GM12878 (cell line): ENCODE measurements at regions not wholly inside any gene's neighbourhood (a gene's known extent, or its start where the extent isn't known, plus 50 kb on each side); places are given as distances from the start of the nearest gene placed in this dataset.

Source experiments
- ATAC-seq: fragments of 200-7000 bp; cut with Tn5 transposase; 3 replicates; pipeline ENCODE4 v1.9.1; 2020; ENCODE audit warnings: mild to moderate bottlenecking, moderate library complexity
- BruUV-seq: library from RNA; stranded (reverse); fragments of 400-500 nt; replicated peaks from 2 replicates; lab custom pipeline; 2021; lab: Mats Ljungman, UMichigan
- CTCF ChIA-PET: fragments of 300-600 bp; sonication (Branson Sonifier 250); formaldehyde crosslinking; extraction: SDS; loops from one replicate; lab custom pipeline; 2021; ENCODE audit warnings: inconsistent platforms; lab: Yijun Ruan, JAX
- POLR2A ChIA-PET: fragments of 350-600 bp; formaldehyde crosslinking; extraction: SDS; loops from one replicate; lab custom pipeline; 2021; ENCODE audit warnings: inconsistent platforms; lab: Charles Lee
- RAD21 ChIA-PET: fragments of 300-600 bp; sonication (Branson Sonifier 250); formaldehyde crosslinking; loops from one replicate; lab custom pipeline; 2023; ENCODE audit warnings: antibody characterized with exemption; ENCODE audit not compliant: unreplicated experiment; lab: Charles Lee
- SMC1A ChIA-PET: fragments of 300-600 bp; sonication (Branson Sonifier 250); formaldehyde crosslinking; loops from one replicate; lab custom pipeline; 2023; ENCODE audit not compliant: unreplicated experiment, uncharacterized antibody; lab: Charles Lee
- DNase-seq: peaks from one replicate; pipeline ENCODE4 v3.0.0-alpha.2; 2011; ENCODE audit warnings: low read depth, low spot score
- FAIRE-seq: peaks from 3 replicates; lab custom pipeline; 2011; peaks lifted over from hg19 to GRCh38; lab: Jason Lieb, UNC
- H2AFZ ChIP-seq: 2 replicates; pipeline ENCODE4 v1.6.0; 2011; ENCODE audit warnings: low read depth, low read length, control low read depth; ENCODE audit not compliant: control insufficient read depth
- H3K27ac ChIP-seq: 2 replicates; pipeline ENCODE4 v1.5.1; 2011; ENCODE audit warnings: control low read depth; ENCODE audit not compliant: control insufficient read depth, insufficient read depth
- H3K27me3 ChIP-seq, 2 experiments: replicated peaks in 1 of 2; 2 replicates each; pipeline versions ENCODE4 v1.6.0 to v1.6.1; 2011; ENCODE audit warnings: low read length in 1 of 2; ENCODE audit not compliant: control insufficient read depth in 2 of 2, insufficient read depth in 2 of 2
- H3K36me3 ChIP-seq, 2 experiments: 2 replicates each; pipeline ENCODE4 v1.5.1; 2011; ENCODE audit warnings: low read length in 1 of 2; ENCODE audit not compliant: control insufficient read depth in 2 of 2, insufficient read depth in 2 of 2
- H3K4me1 ChIP-seq: 2 replicates; pipeline ENCODE4 v1.6.1; 2011; ENCODE audit warnings: mild to moderate bottlenecking, low read length, moderate library complexity, mixed read lengths; ENCODE audit not compliant: control insufficient read depth, insufficient read depth
- H3K4me2 ChIP-seq: 2 replicates; pipeline ENCODE4 v1.6.0; 2011; ENCODE audit warnings: control low read depth; ENCODE audit not compliant: control insufficient read depth, insufficient read depth
- H3K4me3 ChIP-seq: fragments of 200-600 bp; sonication (generic); 2 replicates; pipeline ENCODE4 v1.5.1; 2016
- H3K79me2 ChIP-seq: 2 replicates; pipeline ENCODE4 v1.6.0; 2011; ENCODE audit warnings: low read length; ENCODE audit not compliant: control insufficient read depth, insufficient read depth
- H3K9ac ChIP-seq: 2 replicates; pipeline ENCODE4 v1.8.0; 2011; ENCODE audit warnings: low read length, control low read depth, mixed read lengths; ENCODE audit not compliant: control insufficient read depth, insufficient read depth
- H3K9me3 ChIP-seq: replicated peaks from 3 replicates; pipeline ENCODE4 v1.5.1; 2011; ENCODE audit warnings: mild to moderate bottlenecking, low read length; ENCODE audit not compliant: control insufficient read depth, insufficient read depth
- H4K20me1 ChIP-seq: 2 replicates; pipeline ENCODE4 v1.6.0; 2011; ENCODE audit not compliant: control insufficient read depth, insufficient read depth
- FOXK2 ChIP-seq: fragments of 450-650 bp; IDR thresholded peaks from 2 replicates; pipeline ENCODE4 v1.6.1; 2017; ENCODE audit warnings: mild to moderate bottlenecking, moderate library complexity
- IRF4 ChIP-seq: IDR thresholded peaks from 2 replicates; pipeline ENCODE4 v1.6.1; 2011; ENCODE audit warnings: low read depth, low read length
- KDM1A ChIP-seq: fragments of 200-600 bp; sonication (generic); IDR thresholded peaks from 2 replicates; pipeline ENCODE4 v1.6.1; 2016; ENCODE audit warnings: borderline replicate concordance
- MEF2A ChIP-seq: IDR thresholded peaks from 2 replicates; pipeline ENCODE4 v1.6.1; 2011; ENCODE audit warnings: low read depth, mild to moderate bottlenecking, low read length, moderate library complexity; ENCODE audit not compliant: insufficient read depth
- NFYA ChIP-seq: IDR thresholded peaks from 2 replicates; pipeline ENCODE4 v1.6.1; 2011; ENCODE audit warnings: low read depth, mild to moderate bottlenecking, low read length, improper control_type of control experiment, borderline replicate concordance
- SUZ12 ChIP-seq: fragments of 200-600 bp; sonication (generic); IDR thresholded peaks from one replicate; pipeline ENCODE4 v1.6.1; 2018; ENCODE audit warnings: antibody characterized with exemption, mild to moderate bottlenecking; ENCODE audit not compliant: unreplicated experiment
- ZNF217 ChIP-seq: fragments of 450-650 bp; IDR thresholded peaks from 2 replicates; pipeline ENCODE4 v1.6.1; 2017; ENCODE audit warnings: antibody characterized with exemption, mild to moderate bottlenecking
- WGBS: methylation state at CpG from one replicate; pipeline ENCODE4 v1.1.6; 2016; ENCODE audit warnings: low lambda C conversion rate; ENCODE audit not compliant: insufficient replicate concordance, insufficient coverage; ENCODE audit errors: missing lambda C conversion rate; 5-methylcytosine and 5-hydroxymethylcytosine counted together
- in situ Hi-C: fragments of 300-500 bp; cut with MboI; formaldehyde crosslinking; loops from 9 replicates; pipeline ENCODE4 v1.14.3; 2018; ENCODE audit warnings: mixed read lengths
- intact Hi-C: fragments of 100-400 bp; cut with micrococcal nuclease; formaldehyde crosslinking; loops from one replicate; pipeline ENCODE4 v1.14.2; 2022; ENCODE audit not compliant: unreplicated experiment

DNA sequence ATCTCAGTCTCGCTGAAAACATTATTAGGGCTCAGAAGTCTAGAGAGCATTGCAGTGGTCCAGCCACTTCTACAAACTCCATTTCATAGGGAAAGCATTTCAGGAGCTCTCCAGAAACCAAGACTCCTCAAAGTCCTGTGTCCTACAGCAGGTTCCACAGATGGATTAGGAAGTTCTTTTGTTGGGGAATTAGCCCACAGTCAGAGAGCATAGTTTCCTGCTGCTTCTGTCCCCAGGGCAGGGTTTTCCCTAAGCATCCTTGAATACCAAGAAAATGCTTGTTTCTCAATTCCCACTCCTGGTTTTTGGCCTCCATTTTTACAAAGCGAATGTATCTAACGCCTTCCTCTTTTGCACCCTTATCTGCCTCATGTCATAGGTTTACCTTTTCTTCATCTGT is 235.9 kb upstream of the PODXL start:
- ChIA-PET CTCF (no interaction called here), POLR2A (no interaction called here), SMC1A (no interaction called here), RAD21 (no interaction called here)
- Histone ChIP-seq H3K9ac (no peak overlapping the region), H3K9me3 (no peaks in the 10 kb centered on the region), H3K4me2 (no peak overlapping the region), H4K20me1 (no peaks in the 10 kb centered on the region), H3K36me3 (no peaks in the 10 kb centered on the region), H3K79me2 (no peaks in the 10 kb centered on the region), H2AFZ (no peak overlapping the region), H3K27me3 (no peaks in the 10 kb centered on the region), H3K4me1 (no peaks in the 10 kb centered on the region), H3K27ac (no peak overlapping the region), H3K4me3 (no peak overlapping the region)
- DNase-seq = no peak
- intact Hi-C loops = no loop called here
- in situ Hi-C loops = no loop called here
- BruUV-seq = no TSS peak
- no peak for FAIRE-seq
- ATAC-seq = no peak
- no peak for TF ChIP-seq SUZ12
- TF ChIP-seq FOXK2 = no peak
- WGBS = 12% methylated on average over 3 of the region's 3 CpGs

GRCh38 chr7:131787101-131787500 is 230.7 kb upstream of the PODXL start:
- no peak for FAIRE-seq
- ChIA-PET CTCF (no interaction called here), RAD21 (no interaction called here), POLR2A (no interaction called here), SMC1A (no interaction called here)
- Histone ChIP-seq H3K27me3 (no peaks in the 10 kb centered on the region), H3K4me2 (no peak overlapping the region), H3K79me2 (no peaks in the 10 kb centered on the region), H3K9ac (no peak overlapping the region), H3K4me3 (no peak overlapping the region), H2AFZ (no peak overlapping the region), H3K9me3 (no peaks in the 10 kb centered on the region), H4K20me1 (no peaks in the 10 kb centered on the region), H3K4me1 (no peaks in the 10 kb centered on the region), H3K27ac (no peak overlapping the region), H3K36me3 (no peaks in the 10 kb centered on the region)
- intact Hi-C loops (no loop called here), in situ Hi-C loops (no loop called here)
- no TSS peak for BruUV-seq
- TF ChIP-seq ZNF217 (no peak), NFYA (no peak), IRF4 (no peak), MEF2A (no peak), KDM1A (no peak)
- no peak for ATAC-seq
- WGBS = 6% methylated on average over 1 of the region's 1 CpG
- DNase-seq = no peak
